ENCODE measurements at regions not wholly inside any gene's neighbourhood (a gene's known extent, or its start where the extent isn't known, plus 50 kb on each side); places are given as distances from the start of the nearest gene placed in this dataset.

- WGBS, 5 donors, result 73 to 82% (median 75%) methylated on average over 3 of the region's 3 CpGs
- intact Hi-C loops (cut with DNase I; ENCODE audit: low total_unique reads), result no loop called here
- H3K27ac ChIP-seq, result no peak overlapping the region
Observed at GRCh38 chr4:62260254-62260653, 1060.1 kb downstream of the ADGRL3 start.

GRCh38 chr4:62256479-62256878 lies 1056.4 kb downstream of the ADGRL3 start:
- intact Hi-C loops (cut with DNase I; ENCODE audit: low total_unique reads), result no loop called here
- Histone ChIP-seq H3K27ac (no peak overlapping the region), H3K4me3 (no peak overlapping the region), H3K36me3 (no peaks in the 10 kb centered on the region), H3K9me3 (peaks cover 0 to 6% (median 0%) of the 10 kb centered on the region in 8 donors), H3K27me3 (replicated peaks in 1 of 7) (no peaks in the 10 kb centered on the region), H3K4me1 (no peaks in the 10 kb centered on the region)
- TF ChIP-seq POLR2A (IDR thresholded peaks at IDR 0.05), result no peak
- no peak for TF ChIP-seq POLR2AphosphoS5 (IDR thresholded peaks at IDR 0.05)
- TF ChIP-seq CTCF (IDR thresholded peaks at IDR 0.05 in 8 of 11, conservative IDR thresholded peaks at IDR 0.05 in 3 of 11), result no peak
- no peak for DNase-seq

More at GRCh38 chr4:62260254-62260653, 1060.1 kb downstream of the ADGRL3 start:
- Histone ChIP-seq H3K4me3 (no peak overlapping the region), H3K27me3 (replicated peaks in 1 of 7) (no peaks in the 10 kb centered on the region), H3K9me3 (peaks cover 0 to 6% (median 0%) of the 10 kb centered on the region in 8 donors), H3K4me1 (no peaks in the 10 kb centered on the region), H3K36me3 (no peaks in the 10 kb centered on the region)
- TF ChIP-seq POLR2AphosphoS5 (IDR thresholded peaks at IDR 0.05) (no peak), POLR2A (IDR thresholded peaks at IDR 0.05) (no peak), CTCF (IDR thresholded peaks at IDR 0.05 in 8 of 11, conservative IDR thresholded peaks at IDR 0.05 in 3 of 11) (no peak)
- no peak for DNase-seq

- peaks cover 0 to 5% (median 0%) of the 10 kb centered on the region in 8 donors for H3K9me3 ChIP-seq
- H3K36me3 ChIP-seq, result no peaks in the 10 kb centered on the region
- no peak overlapping the region for H3K27ac ChIP-seq
- intact Hi-C loops (cut with DNase I; ENCODE audit: low total_unique reads), result no loop called here
- 82 to 93% (median 88%) methylated on average over 1 of the region's 1 CpG for WGBS, 5 donors
- DNase-seq, result no peak
- no peaks in the 10 kb centered on the region for H3K27me3 ChIP-seq (replicated peaks in 1 of 7)
- H3K4me3 ChIP-seq, result no peak overlapping the region
- TF ChIP-seq POLR2AphosphoS5 (IDR thresholded peaks at IDR 0.05) (no peak), POLR2A (IDR thresholded peaks at IDR 0.05) (no peak), CTCF (IDR thresholded peaks at IDR 0.05 in 8 of 11, conservative IDR thresholded peaks at IDR 0.05 in 3 of 11) (no peak)
- H3K4me1 ChIP-seq, result no peaks in the 10 kb centered on the region
Observed at GRCh38 chr4:62252728-62253127, 1052.6 kb downstream of the ADGRL3 start.

- intact Hi-C loops (cut with DNase I; ENCODE audit: low total_unique reads), result no loop called here
- no peaks in the 10 kb centered on the region for H3K27me3 ChIP-seq (replicated peaks in 1 of 7)
Observed at GRCh38 chr4:62250100-62250499, 1050.0 kb downstream of the ADGRL3 start.

More at GRCh38 chr4:62250100-62250499, 1050.0 kb downstream of the ADGRL3 start:
- Histone ChIP-seq H3K36me3 (no peaks in the 10 kb centered on the region), H3K4me3 (no peak overlapping the region), H3K27ac (no peak overlapping the region), H3K4me1 (no peaks in the 10 kb centered on the region), H3K9me3 (peaks cover 0 to 1% (median 0%) of the 10 kb centered on the region in 8 donors)
- DNase-seq, result no peak
- WGBS, 5 donors, result 57 to 80% (median 75%) methylated on average over 5 of the region's 5 CpGs
- TF ChIP-seq POLR2AphosphoS5 (IDR thresholded peaks at IDR 0.05), result no peak
- no peak for TF ChIP-seq POLR2A (IDR thresholded peaks at IDR 0.05)
- no peak for TF ChIP-seq CTCF (IDR thresholded peaks at IDR 0.05 in 8 of 11, conservative IDR thresholded peaks at IDR 0.05 in 3 of 11)
